ENCODE measurements at regions not wholly inside any gene's neighbourhood (a gene's known extent, or its start where the extent isn't known, plus 50 kb on each side); places are given as distances from the start of the nearest gene placed in this dataset.

GRCh38 chr6:144639654-144640053 is 354.5 kb downstream of the UTRN start:
- TF ChIP-seq POLR2AphosphoS5 (IDR thresholded peaks at IDR 0.05; ENCODE audit: insufficient read depth in 1 of 2, low read depth in 1 of 2) (no peak), CTCF (IDR thresholded peaks at IDR 0.05) (no peak), POLR2A (IDR thresholded peaks at IDR 0.05) (no peak)

Data from vagina (tissue), 2 donors.